Gastrocnemius medialis (tissue), 4 donors: ENCODE measurements at regions not wholly inside any gene's neighbourhood (a gene's known extent, or its start where the extent isn't known, plus 50 kb on each side); places are given as distances from the start of the nearest gene placed in this dataset.

ENCODE experiments used
- ATAC-seq, 2 donors: fragments of 150-250 bp; one replicate each; pipeline ENCODE4 v1.9.1; 2016
- DNase-seq, 2 donors: peaks; one replicate each; pipeline ENCODE4 v3.0.0-alpha.2; 2019
- H3K27ac ChIP-seq, 4 donors: fragments of 200-600 bp; sonication (generic); 1 replicate in 1 of 4; 2 replicates in 3 of 4; pipeline ENCODE4 v1.5.1; 2016 to 2018; ENCODE audit warnings: mild to moderate bottlenecking in 2 of 4, moderate library complexity in 1 of 4
- H3K27me3 ChIP-seq, 3 donors: fragments of 200-600 bp; sonication (generic) in 2 of 3; 1 replicate in 1 of 3; 2 replicates in 2 of 3; pipeline versions ENCODE4 v1.5.1 to v1.6.0; 2016 to 2019; ENCODE audit warnings: mild to moderate bottlenecking in 1 of 3, moderate library complexity in 1 of 3
- H3K36me3 ChIP-seq, 2 donors: fragments of 200-600 bp; sonication (generic) in 1 of 2; one replicate each; pipeline ENCODE4 v1.5.1; 2017 to 2018
- H3K4me1 ChIP-seq, 2 donors: fragments of 200-600 bp; sonication (generic) in 1 of 2; one replicate each; pipeline ENCODE4 v1.5.1; 2016 to 2017; ENCODE audit warnings: mild to moderate bottlenecking in 2 of 2
- H3K4me3 ChIP-seq, 4 donors: fragments of 200-600 bp; sonication (generic) in 3 of 4; 1 replicate in 1 of 4; 2 replicates in 3 of 4; pipeline ENCODE4 v1.5.1; 2016 to 2019; ENCODE audit warnings: mild to moderate bottlenecking in 2 of 4
- H3K9me3 ChIP-seq, 3 donors: fragments of 200-600 bp; sonication (generic) in 2 of 3; 1 replicate in 1 of 3; 2 replicates in 2 of 3; pipeline ENCODE4 v1.5.1; 2016 to 2019
- POLR2A ChIP-seq, 2 donors: fragments of 450-650 bp; IDR thresholded peaks; one replicate each; pipeline ENCODE4 v1.6.1; 2017; ENCODE audit warnings: antibody characterized with exemption in 2 of 2, mild to moderate bottlenecking in 2 of 2, moderate library complexity in 2 of 2
- in situ Hi-C, 4 donors: fragments of 200-750 bp; cut with MboI; loops; one replicate each; pipeline versions ENCODE4 v1.15.0 to v1.8.0; 2017; ENCODE audit warnings: low sequenced_read_pairs in 4 of 4
- intact Hi-C: fragments of 100-400 bp; cut with DNase I; formaldehyde crosslinking; loops from one replicate; pipeline ENCODE4 v1.15.1; 2023; ENCODE audit warnings: low total_unique reads
- TF ChIP-seq, protein P1 (sequence below), 5 experiments: fragments of 450-650 bp in 3 of 5; fragments of 200-600 bp in 2 of 5; sonication (generic) in 2 of 5; IDR thresholded peaks in 4 of 5; conservative IDR thresholded peaks in 1 of 5; 1 replicate in 4 of 5; 2 replicates in 1 of 5; pipeline ENCODE4 v1.5.1; 2016 to 2019; ENCODE audit warnings: antibody characterized with exemption in 5 of 5, mild to moderate bottlenecking in 3 of 5, moderate library complexity in 3 of 5

DNA sequence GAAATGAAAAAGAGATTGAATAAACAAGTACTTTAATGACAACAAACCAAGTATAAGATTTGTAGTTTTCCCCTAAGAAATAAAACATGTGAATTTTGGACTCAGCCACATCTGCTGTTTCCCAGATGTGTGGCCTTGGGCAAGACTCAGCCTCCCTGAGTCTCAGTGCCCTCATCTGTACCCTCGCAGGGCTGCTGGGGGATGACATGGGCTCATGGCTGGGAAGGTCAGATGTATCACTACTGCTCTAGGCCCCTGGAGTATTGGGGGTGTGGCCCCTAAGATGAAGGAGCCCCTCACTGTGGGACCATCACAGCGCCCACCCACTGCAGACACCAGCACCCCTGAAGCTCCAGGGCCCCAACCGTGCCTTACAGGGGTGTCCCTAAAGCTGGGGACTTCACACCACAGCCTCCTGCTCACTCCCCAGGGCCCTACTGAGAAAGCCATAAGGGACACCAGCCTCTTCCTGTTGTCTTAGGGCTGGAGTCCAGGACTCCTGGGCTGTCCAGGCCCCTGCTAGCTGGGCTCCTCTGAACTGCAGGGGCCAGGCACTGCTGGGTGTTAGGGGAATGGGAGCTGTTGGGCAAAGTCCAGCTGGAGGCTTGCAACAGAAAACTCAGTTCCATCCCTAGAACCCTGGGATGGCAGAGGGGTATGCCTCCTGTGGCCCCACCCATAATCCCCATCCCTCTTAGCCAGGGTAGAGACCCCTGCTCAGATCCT is 104.0 kb upstream of the WNT4 start:
- in situ Hi-C loops (no loop called here), intact Hi-C loops (loop anchor here (10.0 kb wide), 1 partner anchor 318 kb away; the partner anchor contains the start of gene EPHA8)
- no peak for TF ChIP-seq POLR2A (IDR thresholded peaks at IDR 0.05)
- TF ChIP-seq, protein P1, sequence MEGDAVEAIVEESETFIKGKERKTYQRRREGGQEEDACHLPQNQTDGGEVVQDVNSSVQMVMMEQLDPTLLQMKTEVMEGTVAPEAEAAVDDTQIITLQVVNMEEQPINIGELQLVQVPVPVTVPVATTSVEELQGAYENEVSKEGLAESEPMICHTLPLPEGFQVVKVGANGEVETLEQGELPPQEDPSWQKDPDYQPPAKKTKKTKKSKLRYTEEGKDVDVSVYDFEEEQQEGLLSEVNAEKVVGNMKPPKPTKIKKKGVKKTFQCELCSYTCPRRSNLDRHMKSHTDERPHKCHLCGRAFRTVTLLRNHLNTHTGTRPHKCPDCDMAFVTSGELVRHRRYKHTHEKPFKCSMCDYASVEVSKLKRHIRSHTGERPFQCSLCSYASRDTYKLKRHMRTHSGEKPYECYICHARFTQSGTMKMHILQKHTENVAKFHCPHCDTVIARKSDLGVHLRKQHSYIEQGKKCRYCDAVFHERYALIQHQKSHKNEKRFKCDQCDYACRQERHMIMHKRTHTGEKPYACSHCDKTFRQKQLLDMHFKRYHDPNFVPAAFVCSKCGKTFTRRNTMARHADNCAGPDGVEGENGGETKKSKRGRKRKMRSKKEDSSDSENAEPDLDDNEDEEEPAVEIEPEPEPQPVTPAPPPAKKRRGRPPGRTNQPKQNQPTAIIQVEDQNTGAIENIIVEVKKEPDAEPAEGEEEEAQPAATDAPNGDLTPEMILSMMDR (IDR thresholded peaks at IDR 0.05 in 4 of 5, conservative IDR thresholded peaks at IDR 0.05 in 1 of 5) = no peak
- Histone ChIP-seq H3K9me3 (no peaks in the 10 kb centered on the region), H3K36me3 (no peaks in the 10 kb centered on the region), H3K4me3 (no peak overlapping the region), H3K27ac (no peak overlapping the region), H3K27me3 (peaks cover 0 to 7% (median 0%) of the 10 kb centered on the region in 3 donors), H3K4me1 (peaks cover 0 to 7% of the 10 kb centered on the region in 2 donors)
- no peak for DNase-seq
- ATAC-seq = no peak

DNA sequence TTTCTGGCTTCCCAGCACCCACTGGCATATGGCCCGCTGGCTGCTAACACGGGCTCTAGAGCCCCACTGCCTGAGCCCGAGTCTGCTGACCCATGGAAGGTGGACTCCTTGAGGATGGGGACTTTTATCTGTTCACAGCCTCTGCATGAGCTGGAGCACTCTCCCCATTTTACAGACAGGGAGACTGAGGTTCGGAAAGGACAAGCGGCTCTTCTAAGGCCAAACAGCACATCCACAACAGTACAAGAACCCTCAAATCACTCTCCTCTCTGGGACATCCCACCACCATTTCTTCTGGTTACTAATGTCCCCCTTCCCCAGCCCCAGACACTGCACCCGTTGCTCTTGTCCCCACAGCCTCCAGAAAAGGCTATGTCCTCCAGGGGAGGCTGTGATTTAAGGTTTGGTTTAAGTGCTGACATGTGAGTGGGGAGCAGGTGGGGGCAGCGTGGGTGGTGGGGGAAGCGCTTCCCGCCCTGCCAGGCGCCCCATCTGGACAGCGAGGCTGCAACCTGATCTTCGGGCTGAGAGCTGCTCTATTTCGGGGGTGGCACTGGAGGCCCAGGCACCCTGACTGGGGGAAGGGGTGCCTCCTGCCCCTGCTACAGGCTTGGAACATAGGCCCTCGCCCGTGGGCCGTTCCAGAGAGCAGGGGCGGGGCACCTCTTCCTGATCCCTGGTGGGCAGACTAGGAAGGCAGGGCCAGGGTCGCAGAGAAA is 104.8 kb upstream of the WNT4 start:
- Histone ChIP-seq H3K27me3 (peaks cover 0 to 7% (median 0%) of the 10 kb centered on the region in 3 donors), H3K4me1 (peaks cover 0 to 13% of the 10 kb centered on the region in 2 donors), H3K4me3 (no peak overlapping the region), H3K36me3 (no peaks in the 10 kb centered on the region), H3K27ac (no peak overlapping the region), H3K9me3 (no peaks in the 10 kb centered on the region)
- intact Hi-C loops (loop anchor here (10.0 kb wide), 1 partner anchor 317 kb away; the partner anchor contains the start of gene EPHA8), in situ Hi-C loops (no loop called here)
- no peak for TF ChIP-seq POLR2A (IDR thresholded peaks at IDR 0.05)
- TF ChIP-seq, protein P1 (IDR thresholded peaks at IDR 0.05 in 4 of 5, conservative IDR thresholded peaks at IDR 0.05 in 1 of 5) = no peak
- ATAC-seq (no peak), DNase-seq (no peak)

DNA sequence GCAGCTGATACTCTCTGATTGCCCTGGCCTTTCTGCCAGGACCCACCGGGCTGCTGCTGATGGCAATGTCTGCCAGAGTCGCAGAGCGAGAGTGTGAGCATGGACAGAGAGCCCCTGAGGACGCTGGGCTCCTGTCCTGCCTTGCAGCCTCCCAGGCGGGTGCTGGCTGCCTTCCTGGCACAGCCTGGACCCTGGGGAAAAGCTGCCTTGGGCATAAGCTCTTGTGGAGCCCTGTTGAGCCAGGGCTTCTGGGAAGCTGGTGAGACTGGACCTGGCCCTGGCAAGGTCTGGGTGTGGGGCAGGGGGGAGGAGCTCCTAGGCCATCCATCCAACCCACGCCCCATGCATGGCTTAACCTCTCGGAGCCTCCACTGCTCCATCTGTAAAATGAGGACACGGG is 105.8 kb upstream of the WNT4 start:
- no peak for DNase-seq
- no peaks in the 10 kb centered on the region for H3K9me3 ChIP-seq
- ATAC-seq = no peak
- H3K4me1 ChIP-seq = peaks cover 0 to 22% of the 10 kb centered on the region in 2 donors
- no peak overlapping the region for H3K4me3 ChIP-seq
- no peak overlapping the region for H3K27ac ChIP-seq
- no peaks in the 10 kb centered on the region for H3K36me3 ChIP-seq
- peaks cover 0 to 7% (median 0%) of the 10 kb centered on the region in 3 donors for H3K27me3 ChIP-seq
- in situ Hi-C loops (no loop called here), intact Hi-C loops (loop anchor here (10.0 kb wide), 1 partner anchor 316 kb away; the partner anchor contains the start of gene EPHA8)
- TF ChIP-seq POLR2A (IDR thresholded peaks at IDR 0.05) = no peak
- TF ChIP-seq, protein P1 (IDR thresholded peaks at IDR 0.05 in 4 of 5, conservative IDR thresholded peaks at IDR 0.05 in 1 of 5) = no peak

DNA sequence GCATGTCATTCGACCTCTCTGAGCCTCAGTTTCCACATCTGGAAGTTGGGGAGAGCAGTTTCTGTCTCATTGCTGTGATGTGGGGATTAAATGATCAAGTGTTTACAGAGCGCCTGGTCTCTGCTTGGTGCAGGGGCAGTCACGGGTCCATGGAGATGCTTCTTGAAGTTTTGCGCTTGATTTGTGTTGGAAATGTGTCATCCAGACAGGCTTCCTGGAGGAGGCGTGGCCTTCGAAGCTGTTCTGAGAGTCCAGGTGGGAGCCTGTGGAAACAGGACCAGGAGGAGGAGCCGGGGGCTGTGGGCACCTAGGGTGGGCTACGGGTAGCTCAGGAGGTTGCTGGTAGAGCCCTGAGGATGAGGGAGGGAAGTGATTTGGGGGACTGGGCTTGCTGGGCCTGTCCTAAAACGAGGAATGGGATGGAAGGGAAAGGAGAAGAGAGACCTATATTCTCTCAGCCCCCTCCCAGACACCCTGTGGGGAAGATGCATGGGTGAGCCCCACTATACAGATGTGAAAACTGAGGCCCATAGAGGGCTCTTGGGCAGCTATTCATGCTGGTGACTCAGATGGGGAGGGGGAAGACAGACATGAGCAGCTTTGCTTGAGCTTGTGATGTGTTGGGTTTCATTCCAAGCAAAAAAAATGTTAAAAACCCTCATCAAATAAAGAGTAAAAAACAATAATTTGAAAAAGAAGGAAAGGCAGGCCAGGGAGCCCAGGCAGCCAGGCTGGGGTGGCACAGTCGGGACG is 107.2 kb upstream of the WNT4 start:
- TF ChIP-seq POLR2A (IDR thresholded peaks at IDR 0.05) = no peak
- TF ChIP-seq, protein P1 (IDR thresholded peaks at IDR 0.05 in 4 of 5, conservative IDR thresholded peaks at IDR 0.05 in 1 of 5) = no peak
- Histone ChIP-seq H3K9me3 (no peaks in the 10 kb centered on the region), H3K27ac (no peak overlapping the region), H3K4me1 (peaks cover 0 to 30% of the 10 kb centered on the region in 2 donors), H3K36me3 (no peaks in the 10 kb centered on the region), H3K27me3 (peaks cover 0 to 7% (median 0%) of the 10 kb centered on the region in 3 donors), H3K4me3 (no peak overlapping the region)
- intact Hi-C loops (loop anchor here (10.0 kb wide), 1 partner anchor 315 kb away; the partner anchor contains the start of gene EPHA8), in situ Hi-C loops (no loop called here)
- no peak for DNase-seq
- ATAC-seq = no peak
